IMR-90 (cell line): ENCODE measurements at regions not wholly inside any gene's neighbourhood (a gene's known extent, or its start where the extent isn't known, plus 50 kb on each side); places are given as distances from the start of the nearest gene placed in this dataset.

Experiments used
- ATAC-seq: fragments of 200-7000 bp; cut with Tn5 transposase; 2 replicates; pipeline ENCODE4 v1.9.1; 2020; ENCODE audit warnings: low read depth, mild to moderate bottlenecking, moderate library complexity
- BruUV-seq: library from RNA; stranded (reverse); fragments of 400-500 nt; replicated peaks from 2 replicates; lab custom pipeline; 2021; lab: Mats Ljungman, UMichigan
- CTCF ChIA-PET: fragments of 300-600 bp; formaldehyde crosslinking; extraction: SDS; loops from one replicate; lab custom pipeline; 2021; ENCODE audit warnings: antibody characterized with exemption; lab: Yijun Ruan, JAX
- POLR2A ChIA-PET: fragments of 300-600 bp; sonication (Branson Sonifier 250); formaldehyde crosslinking; loops from one replicate; lab custom pipeline; 2022; ENCODE audit warnings: antibody characterized with exemption; ENCODE audit not compliant: unreplicated experiment; lab: Charles Lee
- DNase-seq: peaks from one replicate; pipeline ENCODE4 v3.0.0; 2013
- H2AFZ ChIP-seq: replicated peaks from 2 replicates; pipeline ENCODE3; 2013; ENCODE audit warnings: low read length, mild to moderate bottlenecking; ENCODE audit not compliant: poor library complexity
- H2AK5ac ChIP-seq: 2 replicates; pipeline ENCODE4 v1.6.1; 2013; ENCODE audit warnings: low read depth, low read length, inconsistent platforms
- H2AK9ac ChIP-seq: replicated peaks from 2 replicates; pipeline ENCODE3; 2013; ENCODE audit warnings: mild to moderate bottlenecking, low read depth, low read length, moderate library complexity; ENCODE audit not compliant: poor library complexity
- H2BK120ac ChIP-seq: 2 replicates; pipeline ENCODE4 v1.6.1; 2013; ENCODE audit warnings: low read depth, low read length, inconsistent platforms
- H2BK15ac ChIP-seq: 3 replicates; pipeline ENCODE4 v1.6.1; 2013; ENCODE audit warnings: low read depth, low read length, inconsistent platforms
- H2BK20ac ChIP-seq: 2 replicates; pipeline ENCODE4 v1.6.1; 2013; ENCODE audit warnings: low read depth, mild to moderate bottlenecking, inconsistent platforms, low read length, moderate library complexity
- H2BK5ac ChIP-seq: 2 replicates; pipeline ENCODE4 v1.6.1; 2013; ENCODE audit warnings: mild to moderate bottlenecking, low read depth, low read length, inconsistent platforms; ENCODE audit not compliant: poor library complexity, severe bottlenecking
- H3K14ac ChIP-seq: replicated peaks from 2 replicates; pipeline ENCODE4 v1.6.1; 2013; ENCODE audit warnings: low read depth, low read length, inconsistent platforms
- H3K18ac ChIP-seq: 2 replicates; pipeline ENCODE4 v1.6.1; 2013; ENCODE audit warnings: low read depth, low read length, control low read depth
- H3K23ac ChIP-seq: 2 replicates; pipeline ENCODE4 v1.6.1; 2013; ENCODE audit warnings: low read depth, low read length, inconsistent platforms
- H3K27ac ChIP-seq: 2 replicates; pipeline ENCODE4 v1.5.1; 2013; ENCODE audit warnings: mild to moderate bottlenecking, control low read depth, low read length; ENCODE audit not compliant: insufficient read depth
- H3K27me3 ChIP-seq: 2 replicates; pipeline ENCODE4 v1.6.1; 2013; ENCODE audit warnings: low read length; ENCODE audit not compliant: control insufficient read depth, insufficient read depth
- H3K36me3 ChIP-seq: 2 replicates; pipeline ENCODE4 v1.6.1; 2013; ENCODE audit warnings: low read length, mixed read lengths; ENCODE audit not compliant: control insufficient read depth, insufficient read depth
- H3K4ac ChIP-seq: 2 replicates; pipeline ENCODE4 v1.6.1; 2013; ENCODE audit warnings: low read depth, low read length, inconsistent platforms
- H3K4me1 ChIP-seq: 2 replicates; pipeline ENCODE4 v1.6.1; 2013; ENCODE audit warnings: low read length, mixed read lengths; ENCODE audit not compliant: control insufficient read depth, insufficient read depth
- H3K4me2 ChIP-seq: 2 replicates; pipeline ENCODE4 v1.6.1; 2013; ENCODE audit warnings: low read depth, mild to moderate bottlenecking, control low read depth, low read length, moderate library complexity
- H3K4me3 ChIP-seq: 2 replicates; pipeline ENCODE4 v1.5.1; 2013; ENCODE audit warnings: low read depth, mild to moderate bottlenecking, control low read depth, low read length, moderate library complexity; ENCODE audit not compliant: insufficient read depth
- H3K56ac ChIP-seq: 2 replicates; pipeline ENCODE4 v1.6.1; 2013; ENCODE audit warnings: low read length, inconsistent platforms; ENCODE audit not compliant: insufficient read depth; ENCODE audit errors: extremely low read depth
- H3K79me1 ChIP-seq, 2 experiments: 2 replicates each; pipeline ENCODE4 v1.6.1; 2013; ENCODE audit warnings: low read length in 2 of 2, inconsistent platforms in 1 of 2, low read depth in 1 of 2
- H3K9ac ChIP-seq: 2 replicates; pipeline ENCODE4 v1.6.1; 2013; ENCODE audit warnings: low read depth, low read length, control low read depth
- H3K9me1 ChIP-seq: 2 replicates; pipeline ENCODE4 v1.6.1; 2013; ENCODE audit warnings: low read length, inconsistent platforms; ENCODE audit not compliant: insufficient read depth
- H3K9me3 ChIP-seq: 2 replicates; pipeline ENCODE4 v1.6.1; 2013; ENCODE audit warnings: low read length; ENCODE audit not compliant: control insufficient read depth, insufficient read depth
- H4K20me1 ChIP-seq: 2 replicates; pipeline ENCODE4 v1.6.1; 2013; ENCODE audit warnings: low read length, inconsistent platforms; ENCODE audit not compliant: insufficient read depth
- H4K5ac ChIP-seq: 2 replicates; pipeline ENCODE4 v1.6.1; 2013; ENCODE audit warnings: mild to moderate bottlenecking, low read depth, low read length, control low read depth
- H4K8ac ChIP-seq, 2 experiments: 2 replicates each; pipeline ENCODE4 v1.6.1; 2013; ENCODE audit warnings: low read depth in 2 of 2, low read length in 2 of 2, control low read depth in 1 of 2, inconsistent platforms in 1 of 2
- H4K91ac ChIP-seq: 2 replicates; pipeline ENCODE4 v1.6.1; 2013; ENCODE audit warnings: low read depth, low read length, inconsistent platforms; ENCODE audit not compliant: insufficient read depth
- CTCF ChIP-seq: conservative IDR thresholded peaks from 2 replicates; pipeline ENCODE4 v1.5.1; 2012; ENCODE audit warnings: mild to moderate bottlenecking, low read depth, low read length, improper control_type of control experiment
- FOS ChIP-seq: fragments of 150-350 bp; IDR thresholded peaks from 2 replicates; pipeline ENCODE4 v1.6.1; 2016; ENCODE audit warnings: low read depth, low read length
- MAFK ChIP-seq: IDR thresholded peaks from 2 replicates; pipeline ENCODE4 v1.6.1; 2012; ENCODE audit warnings: low read depth, low read length, improper control_type of control experiment
- WGBS, 2 experiments: methylation state at CpG; one replicate each; pipeline versions ENCODE4 v1.1.5 to v1.1.7; 2013; ENCODE audit warnings: missing lambda C conversion rate in 2 of 2; ENCODE audit not compliant: insufficient read length in 1 of 2; ENCODE audit errors: extremely low coverage in 2 of 2; 5-methylcytosine and 5-hydroxymethylcytosine counted together
- dilution Hi-C: fragments of 300-500 bp; cut with HindIII; formaldehyde crosslinking; loops from one replicate; pipeline ENCODE4 v1.14.3; 2018; ENCODE audit warnings: low sequenced_read_pairs; ENCODE audit not compliant: unreplicated experiment
- in situ Hi-C: fragments of 300-500 bp; cut with MboI; formaldehyde crosslinking; loops from 3 replicates; pipeline ENCODE4 v1.14.3; 2019; ENCODE audit warnings: low sequenced_read_pairs, inconsistent platforms, mixed read lengths
- intact Hi-C: fragments of 100-400 bp; cut with micrococcal nuclease; formaldehyde crosslinking; loops from 2 replicates; pipeline ENCODE4 v1.10.0; 2022

- Histone ChIP-seq H2BK120ac (no peak overlapping the region), H3K4me1 (no peaks in the 10 kb centered on the region), H3K27me3 (no peaks in the 10 kb centered on the region), H3K9ac (no peak overlapping the region), H3K36me3 (no peaks in the 10 kb centered on the region), H3K18ac (no peak overlapping the region), H3K4me3 (no peak overlapping the region), H4K8ac (no peak overlapping the region), H2AK5ac (no peak overlapping the region), H2AK9ac (no peak overlapping the region), H2BK15ac (no peak overlapping the region), H3K79me1 (no peaks in the 10 kb centered on the region), H4K20me1 (no peaks in the 10 kb centered on the region), H4K91ac (no peak overlapping the region), H3K9me3 (no peaks in the 10 kb centered on the region), H3K14ac (no peak overlapping the region), H3K23ac (no peak overlapping the region), H2BK5ac (no peak overlapping the region), H2AFZ (no peak overlapping the region), H3K4me2 (no peak overlapping the region), H3K9me1 (no peaks in the 10 kb centered on the region), H3K4ac (no peak overlapping the region), H4K5ac (no peak overlapping the region), H2BK20ac (no peak overlapping the region), H3K56ac (no peak overlapping the region), H3K27ac (no peak overlapping the region)
- POLR2A ChIA-PET = no interaction called here
- no peak for ATAC-seq
- dilution Hi-C loops (no loop called here), intact Hi-C loops (no loop called here), in situ Hi-C loops (no loop called here)
- no TSS peak for BruUV-seq
- WGBS, 2 experiments = no CpG with 5 or more reads among the region's 2 CpGs
- no peak for TF ChIP-seq FOS
- TF ChIP-seq CTCF = no peak
- TF ChIP-seq MAFK = peak; percentile 93
- CTCF ChIA-PET = no interaction called here
- no peak for DNase-seq
Measured at GRCh38 chr4:157564771-157565170, 344.2 kb downstream of the GRIA2 start.
